Transverse colon (tissue), 4 donors: ENCODE measurements at regions not wholly inside any gene's neighbourhood (a gene's known extent, or its start where the extent isn't known, plus 50 kb on each side); places are given as distances from the start of the nearest gene placed in this dataset.

ENCODE experiments used
- EP300 ChIP-seq: sonication (generic); formaldehyde crosslinking; IDR thresholded peaks from one replicate; pipeline ENCODE4 v1.6.1; 2017; ENCODE audit warnings: antibody characterized with exemption, low read depth
- POLR2A ChIP-seq: fragments of 450-650 bp; IDR thresholded peaks from one replicate; pipeline ENCODE4 v1.6.1; 2016; ENCODE audit warnings: antibody characterized with exemption, mild to moderate bottlenecking, moderate library complexity
- POLR2AphosphoS5 ChIP-seq, 3 donors: sonication (generic); formaldehyde crosslinking; IDR thresholded peaks; one replicate each; pipeline ENCODE4 v1.6.1; 2016; ENCODE audit warnings: antibody characterized with exemption in 3 of 3
- TF ChIP-seq, protein P1 (sequence below), 5 experiments: fragments of 200-600 bp in 3 of 5; fragments of 450-650 bp in 2 of 5; sonication (generic) in 3 of 5; IDR thresholded peaks; 1 replicate in 2 of 5; 2 replicates in 3 of 5; pipeline ENCODE4 v1.5.1; 2016 to 2017; ENCODE audit warnings: antibody characterized with exemption in 5 of 5, inconsistent platforms in 3 of 5, mild to moderate bottlenecking in 2 of 5, moderate library complexity in 1 of 5

GRCh38 chr10:36224431-36224985, 582.4 kb upstream of the FZD8 start:
- TF ChIP-seq, protein P1, sequence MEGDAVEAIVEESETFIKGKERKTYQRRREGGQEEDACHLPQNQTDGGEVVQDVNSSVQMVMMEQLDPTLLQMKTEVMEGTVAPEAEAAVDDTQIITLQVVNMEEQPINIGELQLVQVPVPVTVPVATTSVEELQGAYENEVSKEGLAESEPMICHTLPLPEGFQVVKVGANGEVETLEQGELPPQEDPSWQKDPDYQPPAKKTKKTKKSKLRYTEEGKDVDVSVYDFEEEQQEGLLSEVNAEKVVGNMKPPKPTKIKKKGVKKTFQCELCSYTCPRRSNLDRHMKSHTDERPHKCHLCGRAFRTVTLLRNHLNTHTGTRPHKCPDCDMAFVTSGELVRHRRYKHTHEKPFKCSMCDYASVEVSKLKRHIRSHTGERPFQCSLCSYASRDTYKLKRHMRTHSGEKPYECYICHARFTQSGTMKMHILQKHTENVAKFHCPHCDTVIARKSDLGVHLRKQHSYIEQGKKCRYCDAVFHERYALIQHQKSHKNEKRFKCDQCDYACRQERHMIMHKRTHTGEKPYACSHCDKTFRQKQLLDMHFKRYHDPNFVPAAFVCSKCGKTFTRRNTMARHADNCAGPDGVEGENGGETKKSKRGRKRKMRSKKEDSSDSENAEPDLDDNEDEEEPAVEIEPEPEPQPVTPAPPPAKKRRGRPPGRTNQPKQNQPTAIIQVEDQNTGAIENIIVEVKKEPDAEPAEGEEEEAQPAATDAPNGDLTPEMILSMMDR (IDR thresholded peaks at IDR 0.05) = no peak
- no peak for TF ChIP-seq POLR2A
- TF ChIP-seq EP300 = no peak
- no peak for TF ChIP-seq POLR2AphosphoS5 (IDR thresholded peaks at IDR 0.05)
